Activated CD8-positive, alpha-beta T cell treated with anti-CD3 and anti-CD28 coated beads for 36 hours (primary cell): ENCODE measurements at regions not wholly inside any gene's neighbourhood (a gene's known extent, or its start where the extent isn't known, plus 50 kb on each side); places are given as distances from the start of the nearest gene placed in this dataset.

Experiments
- ATAC-seq: fragments of 200-7000 bp; cut with Tn5 transposase; one replicate; pipeline ENCODE4 v1.10.0; 2021; ENCODE audit warnings: mild to moderate bottlenecking, moderate library complexity
- CTCF ChIA-PET: fragments of 350-600 bp; sonication (Branson Sonifier 250); formaldehyde crosslinking; loops from one replicate; lab custom pipeline; 2021; ENCODE audit warnings: antibody characterized with exemption; lab: Charles Lee
- POLR2A ChIA-PET: fragments of 350-600 bp; sonication (Branson Sonifier 250); formaldehyde crosslinking; loops from one replicate; lab custom pipeline; 2021; ENCODE audit warnings: antibody characterized with exemption; lab: Charles Lee
- DNase-seq: peaks from one replicate; pipeline ENCODE4 v3.0.0-alpha.2; 2020
- H3K27ac Mint-ChIP-seq: one replicate; pipeline ENCODE4 v1.8.0; 2021; ENCODE audit warnings: mild to moderate bottlenecking, mixed read lengths
- H3K27me3 Mint-ChIP-seq: one replicate; pipeline ENCODE4 v1.8.0; 2021; ENCODE audit warnings: mixed read lengths
- H3K36me3 Mint-ChIP-seq: one replicate; pipeline ENCODE4 v1.8.0; 2021; ENCODE audit warnings: low read depth, mixed read lengths
- H3K4me1 Mint-ChIP-seq: one replicate; pipeline ENCODE4 v1.8.0; 2021; ENCODE audit warnings: low read depth, mixed read lengths
- H3K4me3 Mint-ChIP-seq: one replicate; pipeline ENCODE4 v1.8.0; 2021; ENCODE audit warnings: mild to moderate bottlenecking, moderate library complexity, mixed read lengths
- H3K9me3 Mint-ChIP-seq: one replicate; pipeline ENCODE4 v1.8.0; 2021; ENCODE audit warnings: mixed read lengths
- CTCF ChIP-seq: fragments of 200-600 bp; IDR thresholded peaks from one replicate; pipeline ENCODE4 v1.8.0; 2022; ENCODE audit warnings: antibody characterized with exemption, mild to moderate bottlenecking
- intact Hi-C: fragments of 100-400 bp; cut with micrococcal nuclease; formaldehyde crosslinking; loops from one replicate; pipeline ENCODE4 v1.10.0; 2022

- H3K4me3 Mint-ChIP-seq, result no peak overlapping the region
- peaks cover 10% of the 10 kb centered on the region for H3K9me3 Mint-ChIP-seq
- TF ChIP-seq CTCF, result no peak
- ChIA-PET POLR2A (no interaction called here), CTCF (no interaction called here)
- no peaks in the 10 kb centered on the region for H3K36me3 Mint-ChIP-seq
- intact Hi-C loops, result no loop called here
- H3K27me3 Mint-ChIP-seq, result no peaks in the 10 kb centered on the region
- ATAC-seq, result no peak
- H3K4me1 Mint-ChIP-seq, result no peaks in the 10 kb centered on the region
- H3K27ac Mint-ChIP-seq, result no peak overlapping the region
- no peak for DNase-seq
Measured at GRCh38 chr1:187837787-187838186, 1009.0 kb downstream of the PLA2G4A start.

GRCh38 chr1:187838335-187839293 lies 1009.9 kb downstream of the PLA2G4A start:
- Mint-ChIP-seq H3K4me1 (no peaks in the 10 kb centered on the region), H3K4me3 (no peak overlapping the region), H3K36me3 (no peaks in the 10 kb centered on the region), H3K27ac (no peak overlapping the region), H3K9me3 (peaks cover 10% of the 10 kb centered on the region), H3K27me3 (no peaks in the 10 kb centered on the region)
- ATAC-seq (no peak), DNase-seq (no peak)
- TF ChIP-seq CTCF, result no peak
- CTCF ChIA-PET, result no interaction called here
- POLR2A ChIA-PET, result no interaction called here
- intact Hi-C loops, result no loop called here

- TF ChIP-seq CTCF, result no peak
- H3K27me3 Mint-ChIP-seq, result no peaks in the 10 kb centered on the region
- intact Hi-C loops, result no loop called here
- ChIA-PET POLR2A (no interaction called here), CTCF (no interaction called here)
- peaks cover 10% of the 10 kb centered on the region for H3K9me3 Mint-ChIP-seq
- no peak for ATAC-seq
- H3K4me1 Mint-ChIP-seq, result no peaks in the 10 kb centered on the region
- H3K27ac Mint-ChIP-seq, result no peak overlapping the region
- no peaks in the 10 kb centered on the region for H3K36me3 Mint-ChIP-seq
- no peak overlapping the region for H3K4me3 Mint-ChIP-seq
- DNase-seq, result no peak
Measured at GRCh38 chr1:187839873-187840272, 1011.1 kb downstream of the PLA2G4A start.

GRCh38 chr1:187840557-187840956 lies 1011.8 kb downstream of the PLA2G4A start:
- no peak for DNase-seq
- Mint-ChIP-seq H3K9me3 (peaks cover 10% of the 10 kb centered on the region), H3K4me1 (no peaks in the 10 kb centered on the region), H3K36me3 (no peaks in the 10 kb centered on the region), H3K4me3 (no peak overlapping the region), H3K27me3 (no peaks in the 10 kb centered on the region), H3K27ac (no peak overlapping the region)
- ChIA-PET POLR2A (no interaction called here), CTCF (no interaction called here)
- intact Hi-C loops, result no loop called here
- ATAC-seq, result no peak
- no peak for TF ChIP-seq CTCF

- H3K9me3 Mint-ChIP-seq, result peaks cover 10% of the 10 kb centered on the region
- POLR2A ChIA-PET, result no interaction called here
- no peaks in the 10 kb centered on the region for H3K4me1 Mint-ChIP-seq
- H3K27me3 Mint-ChIP-seq, result no peaks in the 10 kb centered on the region
- H3K4me3 Mint-ChIP-seq, result no peak overlapping the region
- CTCF ChIA-PET, result no interaction called here
- no peak for TF ChIP-seq CTCF
- no peak for DNase-seq
- no peaks in the 10 kb centered on the region for H3K36me3 Mint-ChIP-seq
- intact Hi-C loops, result no loop called here
- no peak for ATAC-seq
- no peak overlapping the region for H3K27ac Mint-ChIP-seq
Measured at GRCh38 chr1:187842406-187843165, 1013.8 kb downstream of the PLA2G4A start.
